ENCODE measurements at regions not wholly inside any gene's neighbourhood (a gene's known extent, or its start where the extent isn't known, plus 50 kb on each side); places are given as distances from the start of the nearest gene placed in this dataset.
"Not testable (repeated sequence)": the region's sequence is repeated elsewhere in the genome, so short reads cannot be mapped to it uniquely, and the experiment has no call there.

GRCh38 chr17:30686538-30687479 is 137.7 kb downstream of the CRLF3 start:
- intact Hi-C loops (cut with DNase I); H3K4me3 ChIP-seq; H3K36me3 ChIP-seq; H3K27ac ChIP-seq; H3K9me3 ChIP-seq; H3K27me3 ChIP-seq; H3K4me1 ChIP-seq; DNase-seq (ENCODE audit: low spot score in 2 of 2): not testable (repeated sequence)

GRCh38 chr17:30682280-30682679 is 142.2 kb downstream of the CRLF3 start:
- H3K9me3 ChIP-seq; H3K36me3 ChIP-seq; H3K4me3 ChIP-seq; H3K27ac ChIP-seq; H3K27me3 ChIP-seq; H3K4me1 ChIP-seq; intact Hi-C loops (cut with DNase I); DNase-seq (ENCODE audit: low spot score in 2 of 2): not testable (repeated sequence)

GRCh38 chr17:30680681-30681080 is 143.8 kb downstream of the CRLF3 start:
- H3K27me3 ChIP-seq; intact Hi-C loops (cut with DNase I); H3K27ac ChIP-seq; H3K4me3 ChIP-seq; H3K36me3 ChIP-seq; H3K4me1 ChIP-seq; DNase-seq (ENCODE audit: low spot score in 2 of 2): not testable (repeated sequence)
- peaks cover 0 to 15% of the 10 kb centered on the region in 2 donors for H3K9me3 ChIP-seq

- intact Hi-C loops (cut with DNase I): no loop called here
- no peaks in the 10 kb centered on the region for H3K27me3 ChIP-seq
- DNase-seq (ENCODE audit: low spot score in 2 of 2): no peak
- H3K27ac ChIP-seq: no peak overlapping the region
- no peak overlapping the region for H3K4me3 ChIP-seq
- TF ChIP-seq CTCF (IDR thresholded peaks at IDR 0.05): no peak
- no peaks in the 10 kb centered on the region for H3K4me1 ChIP-seq
- no peaks in the 10 kb centered on the region for H3K36me3 ChIP-seq
- H3K9me3 ChIP-seq: peaks cover 0 to 15% of the 10 kb centered on the region in 2 donors
These were observed 146.8 kb downstream of the CRLF3 start for GRCh38 chr17:30677550-30678249.

- H3K36me3 ChIP-seq; intact Hi-C loops (cut with DNase I); H3K4me3 ChIP-seq; DNase-seq (ENCODE audit: low spot score in 2 of 2); H3K27me3 ChIP-seq; H3K4me1 ChIP-seq; H3K27ac ChIP-seq: not testable (repeated sequence)
- peaks cover 0 to 15% of the 10 kb centered on the region in 2 donors for H3K9me3 ChIP-seq
These were observed 148.6 kb downstream of the CRLF3 start for GRCh38 chr17:30675777-30676492.

GRCh38 chr17:30669217-30669649 is 155.3 kb downstream of the CRLF3 start:
- intact Hi-C loops (cut with DNase I); H3K4me3 ChIP-seq; DNase-seq (ENCODE audit: low spot score in 2 of 2); H3K36me3 ChIP-seq; H3K4me1 ChIP-seq; H3K9me3 ChIP-seq; H3K27me3 ChIP-seq; H3K27ac ChIP-seq: not testable (repeated sequence)

- H3K9me3 ChIP-seq; H3K27ac ChIP-seq; DNase-seq (ENCODE audit: low spot score in 2 of 2); H3K36me3 ChIP-seq; intact Hi-C loops (cut with DNase I); H3K27me3 ChIP-seq; H3K4me1 ChIP-seq: not testable (repeated sequence)
- H3K4me3 ChIP-seq: peak overlapping the region in 1 of 2 donors; percentile 72
These were observed 155.9 kb downstream of the CRLF3 start for GRCh38 chr17:30668360-30669181.

- H3K4me1 ChIP-seq; H3K27me3 ChIP-seq; H3K9me3 ChIP-seq; H3K36me3 ChIP-seq; intact Hi-C loops (cut with DNase I); H3K27ac ChIP-seq: not testable (repeated sequence)
- peak; percentile 9 to 76 for DNase-seq (ENCODE audit: low spot score in 2 of 2)
- H3K4me3 ChIP-seq: peak overlapping the region; percentile 65 to 72
These were observed 156.7 kb downstream of the CRLF3 start for GRCh38 chr17:30667657-30668359.

GRCh38 chr17:30666838-30667656 is 157.4 kb downstream of the CRLF3 start:
- H3K4me1 ChIP-seq; DNase-seq (ENCODE audit: low spot score in 2 of 2); H3K27me3 ChIP-seq; H3K27ac ChIP-seq; H3K9me3 ChIP-seq; intact Hi-C loops (cut with DNase I); H3K36me3 ChIP-seq: not testable (repeated sequence)
- H3K4me3 ChIP-seq: peak overlapping the region; percentile 65 to 72

- H3K36me3 ChIP-seq; H3K27me3 ChIP-seq; H3K4me3 ChIP-seq; H3K4me1 ChIP-seq; H3K27ac ChIP-seq; intact Hi-C loops (cut with DNase I); DNase-seq (ENCODE audit: low spot score in 2 of 2); H3K9me3 ChIP-seq: not testable (repeated sequence)
These were observed 160.6 kb downstream of the CRLF3 start for GRCh38 chr17:30663727-30664455.
